Smooth muscle cell (in vitro differentiated cells): ENCODE measurements at regions not wholly inside any gene's neighbourhood (a gene's known extent, or its start where the extent isn't known, plus 50 kb on each side); places are given as distances from the start of the nearest gene placed in this dataset.

Experiments
- DNase-seq: peaks from one replicate; lab custom pipeline; 2025; ENCODE audit not compliant: unreplicated experiment; lab: John Stamatoyannopoulos, UW
- H2AFZ ChIP-seq: fragments of 200-600 bp; sonication (generic); 2 replicates; pipeline ENCODE4 v1.6.0; 2016; ENCODE audit warnings: antibody characterized with exemption, low read depth, mild to moderate bottlenecking
- H3F3A ChIP-seq: fragments of 200-600 bp; sonication (generic); 2 replicates; pipeline ENCODE4 v1.6.0; 2017; ENCODE audit warnings: antibody characterized with exemption, low read depth
- H3K27ac ChIP-seq: fragments of 200-600 bp; sonication (generic); 2 replicates; pipeline ENCODE4 v1.5.1; 2016; ENCODE audit warnings: low read depth, mild to moderate bottlenecking
- H3K27me3 ChIP-seq: fragments of 200-600 bp; sonication (generic); 2 replicates; pipeline ENCODE4 v1.6.1; 2016; ENCODE audit warnings: low read depth, mild to moderate bottlenecking
- H3K36me3 ChIP-seq: fragments of 200-600 bp; sonication (generic); 2 replicates; pipeline ENCODE4 v1.5.1; 2016; ENCODE audit warnings: low read depth
- H3K4me1 ChIP-seq: fragments of 200-600 bp; sonication (generic); 2 replicates; pipeline ENCODE4 v1.5.1; 2016; ENCODE audit warnings: low read depth
- H3K4me2 ChIP-seq: fragments of 200-600 bp; sonication (generic); 2 replicates; pipeline ENCODE4 v1.6.0; 2016; ENCODE audit warnings: mild to moderate bottlenecking
- H3K4me3 ChIP-seq: fragments of 200-600 bp; sonication (generic); 2 replicates; pipeline ENCODE4 v1.5.1; 2016; ENCODE audit warnings: mild to moderate bottlenecking
- H3K79me2 ChIP-seq: fragments of 200-600 bp; sonication (generic); 2 replicates; pipeline ENCODE4 v1.6.0; 2016; ENCODE audit warnings: low read depth, mild to moderate bottlenecking
- H3K9ac ChIP-seq: fragments of 200-600 bp; sonication (generic); 2 replicates; pipeline ENCODE4 v1.6.0; 2016; ENCODE audit warnings: low read depth
- H3K9me3 ChIP-seq: fragments of 200-600 bp; sonication (generic); replicated peaks from 2 replicates; pipeline ENCODE4 v1.5.1; 2016; ENCODE audit warnings: low read depth
- H4K20me1 ChIP-seq: fragments of 200-600 bp; sonication (generic); 2 replicates; pipeline ENCODE4 v1.6.0; 2016; ENCODE audit warnings: low read depth
- WGBS: methylation state at CpG from one replicate; pipeline ENCODE4 v1.1.7; 2016; ENCODE audit warnings: low lambda C conversion rate; 5-methylcytosine and 5-hydroxymethylcytosine counted together
- TF ChIP-seq, protein P1 (sequence below): fragments of 200-600 bp; sonication (generic); IDR thresholded peaks from 2 replicates; pipeline ENCODE4 v1.5.1; 2017; ENCODE audit warnings: borderline replicate concordance, mild to moderate bottlenecking, antibody characterized with exemption; ENCODE audit not compliant: insufficient read depth, poor library complexity, severe bottlenecking

GRCh38 chr3:168611826-168612225 is 516.1 kb upstream of the GOLIM4 start:
- no peaks in the 10 kb centered on the region for H3F3A ChIP-seq
- no peaks in the 10 kb centered on the region for H3K9me3 ChIP-seq
- no peaks in the 10 kb centered on the region for H3K79me2 ChIP-seq
- H3K27ac ChIP-seq: no peak overlapping the region
- no peaks in the 10 kb centered on the region for H3K36me3 ChIP-seq
- H3K4me2 ChIP-seq: no peak overlapping the region
- no peaks in the 10 kb centered on the region for H3K27me3 ChIP-seq
- DNase-seq: no peak
- peaks cover 17% of the 10 kb centered on the region for H3K4me1 ChIP-seq
- TF ChIP-seq, protein P1, sequence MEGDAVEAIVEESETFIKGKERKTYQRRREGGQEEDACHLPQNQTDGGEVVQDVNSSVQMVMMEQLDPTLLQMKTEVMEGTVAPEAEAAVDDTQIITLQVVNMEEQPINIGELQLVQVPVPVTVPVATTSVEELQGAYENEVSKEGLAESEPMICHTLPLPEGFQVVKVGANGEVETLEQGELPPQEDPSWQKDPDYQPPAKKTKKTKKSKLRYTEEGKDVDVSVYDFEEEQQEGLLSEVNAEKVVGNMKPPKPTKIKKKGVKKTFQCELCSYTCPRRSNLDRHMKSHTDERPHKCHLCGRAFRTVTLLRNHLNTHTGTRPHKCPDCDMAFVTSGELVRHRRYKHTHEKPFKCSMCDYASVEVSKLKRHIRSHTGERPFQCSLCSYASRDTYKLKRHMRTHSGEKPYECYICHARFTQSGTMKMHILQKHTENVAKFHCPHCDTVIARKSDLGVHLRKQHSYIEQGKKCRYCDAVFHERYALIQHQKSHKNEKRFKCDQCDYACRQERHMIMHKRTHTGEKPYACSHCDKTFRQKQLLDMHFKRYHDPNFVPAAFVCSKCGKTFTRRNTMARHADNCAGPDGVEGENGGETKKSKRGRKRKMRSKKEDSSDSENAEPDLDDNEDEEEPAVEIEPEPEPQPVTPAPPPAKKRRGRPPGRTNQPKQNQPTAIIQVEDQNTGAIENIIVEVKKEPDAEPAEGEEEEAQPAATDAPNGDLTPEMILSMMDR: no peak
- WGBS: 94% methylated on average over 1 of the region's 1 CpG
- no peak overlapping the region for H2AFZ ChIP-seq
- H3K9ac ChIP-seq: no peak overlapping the region
- no peak overlapping the region for H3K4me3 ChIP-seq
- no peaks in the 10 kb centered on the region for H4K20me1 ChIP-seq

- Histone ChIP-seq H3K4me3 (no peak overlapping the region), H3K4me2 (no peak overlapping the region), H4K20me1 (no peaks in the 10 kb centered on the region), H3K27me3 (no peaks in the 10 kb centered on the region), H3K9ac (no peak overlapping the region), H3F3A (no peaks in the 10 kb centered on the region), H3K79me2 (no peaks in the 10 kb centered on the region), H3K4me1 (no peaks in the 10 kb centered on the region), H3K36me3 (no peaks in the 10 kb centered on the region), H2AFZ (no peak overlapping the region), H3K27ac (no peak overlapping the region), H3K9me3 (no peaks in the 10 kb centered on the region)
- TF ChIP-seq, protein P1: no peak
- no peak for DNase-seq
- 91% methylated on average over 3 of the region's 3 CpGs for WGBS
Observed at GRCh38 chr3:168608926-168609325, 513.2 kb upstream of the GOLIM4 start.

DNA sequence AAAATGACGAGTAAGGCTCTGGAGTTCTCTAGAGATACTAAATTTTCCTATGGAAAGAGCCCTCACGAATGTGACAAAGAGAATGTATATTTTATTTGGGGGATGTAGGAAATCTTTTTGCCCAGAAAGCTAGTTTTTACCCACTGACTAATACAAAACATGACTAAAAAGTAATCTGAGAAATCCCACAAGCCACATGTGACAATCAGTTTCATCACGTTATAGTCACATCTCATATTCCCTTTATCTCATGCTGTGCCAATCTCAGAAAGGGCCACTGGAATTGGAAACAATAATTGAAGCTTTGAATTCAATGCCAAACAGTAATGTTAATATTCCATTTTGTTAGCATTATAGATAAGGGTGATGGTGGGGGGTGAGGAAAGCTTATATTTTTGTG is 509.0 kb upstream of the GOLIM4 start:
- H4K20me1 ChIP-seq: no peaks in the 10 kb centered on the region
- no peaks in the 10 kb centered on the region for H3K27me3 ChIP-seq
- 71% methylated on average over 3 of the region's 3 CpGs for WGBS
- no peaks in the 10 kb centered on the region for H3K9me3 ChIP-seq
- TF ChIP-seq, protein P1: no peak
- H3K27ac ChIP-seq: no peak overlapping the region
- H3K4me1 ChIP-seq: no peaks in the 10 kb centered on the region
- H3K9ac ChIP-seq: no peak overlapping the region
- no peaks in the 10 kb centered on the region for H3K79me2 ChIP-seq
- H3K4me2 ChIP-seq: no peak overlapping the region
- no peaks in the 10 kb centered on the region for H3F3A ChIP-seq
- H3K36me3 ChIP-seq: no peaks in the 10 kb centered on the region
- DNase-seq: no peak
- no peak overlapping the region for H2AFZ ChIP-seq
- no peak overlapping the region for H3K4me3 ChIP-seq

- H3K9me3 ChIP-seq: no peaks in the 10 kb centered on the region
- TF ChIP-seq, protein P1: no peak
- H3K27ac ChIP-seq: no peak overlapping the region
- H3K9ac ChIP-seq: no peak overlapping the region
- H3K4me1 ChIP-seq: no peaks in the 10 kb centered on the region
- DNase-seq: no peak
- no peaks in the 10 kb centered on the region for H3K36me3 ChIP-seq
- H2AFZ ChIP-seq: no peak overlapping the region
- H4K20me1 ChIP-seq: no peaks in the 10 kb centered on the region
- H3K27me3 ChIP-seq: no peaks in the 10 kb centered on the region
- 100% methylated on average over 2 of the region's 2 CpGs for WGBS
- H3F3A ChIP-seq: no peaks in the 10 kb centered on the region
- no peak overlapping the region for H3K4me3 ChIP-seq
- H3K79me2 ChIP-seq: no peaks in the 10 kb centered on the region
- H3K4me2 ChIP-seq: no peak overlapping the region
Observed at GRCh38 chr3:168598250-168598649, 502.5 kb upstream of the GOLIM4 start.
